NCI-H2081 treated with DMSO at 0.1 percent for 48 hours (cell line): ENCODE measurements at regions not wholly inside any gene's neighbourhood (a gene's known extent, or its start where the extent isn't known, plus 50 kb on each side); places are given as distances from the start of the nearest gene placed in this dataset.

ENCODE experiments used
- DNase-seq: peaks from one replicate; lab custom pipeline; 2025; lab: John Stamatoyannopoulos, UW

- no peak for DNase-seq
Observed at GRCh38 chr9:118414676-118415075, 710.5 kb downstream of the TLR4 start.

DNA sequence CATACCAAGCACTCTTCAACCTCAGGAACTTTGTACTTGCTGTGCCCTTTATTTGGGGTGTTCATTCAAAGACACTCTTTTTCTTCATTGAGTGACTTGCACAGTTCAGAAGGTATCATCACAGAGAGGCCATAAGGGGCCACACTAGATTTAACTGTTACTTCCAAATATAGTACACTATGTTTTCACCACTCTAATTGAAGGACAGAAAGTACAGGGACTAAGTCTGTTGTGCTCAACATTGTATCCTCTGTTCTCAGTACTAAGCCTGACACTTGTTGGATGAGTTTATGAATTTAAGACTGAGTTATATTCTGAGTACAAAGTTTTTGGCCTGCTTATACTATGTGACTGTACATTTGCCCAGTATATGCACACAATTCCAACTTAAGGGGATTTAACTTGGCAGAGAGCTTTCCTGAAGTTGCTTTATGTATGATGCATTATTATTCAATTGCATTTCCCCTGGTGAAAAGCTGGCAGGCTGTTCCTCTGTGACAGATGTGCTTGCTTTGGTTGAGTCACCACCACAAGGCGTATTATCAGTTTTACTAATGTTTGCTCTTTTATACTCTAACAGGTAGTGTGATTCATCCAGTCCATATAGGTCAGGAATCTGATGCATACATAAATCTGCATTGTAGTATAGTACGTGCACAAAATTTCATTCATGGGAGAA, 714.8 kb downstream of the TLR4 start:
- DNase-seq, result no peak

- no peak for DNase-seq
Observed at GRCh38 chr9:118419676-118420075, 715.5 kb downstream of the TLR4 start.

- DNase-seq, result no peak
Observed at GRCh38 chr9:118422508-118422907, 718.3 kb downstream of the TLR4 start.

DNA sequence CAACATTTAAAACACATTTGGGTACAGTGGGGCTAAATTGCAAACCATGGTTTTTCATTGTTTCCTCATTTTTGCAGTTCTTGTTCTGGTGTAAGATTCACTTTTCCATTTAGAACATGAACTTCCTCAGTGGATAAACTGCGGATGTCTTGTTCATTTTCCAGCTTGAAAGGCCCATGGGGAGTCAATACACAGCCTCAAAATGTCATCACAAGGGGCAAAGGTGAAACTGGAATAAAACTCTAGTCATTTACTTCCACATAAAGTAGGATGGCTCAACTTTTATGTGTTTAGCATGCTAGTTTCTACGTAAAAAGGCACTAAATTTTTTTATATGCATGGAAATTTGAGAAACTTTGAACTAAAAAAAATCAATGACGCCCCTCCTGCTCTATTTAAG, 718.8 kb downstream of the TLR4 start:
- no peak for DNase-seq

DNA sequence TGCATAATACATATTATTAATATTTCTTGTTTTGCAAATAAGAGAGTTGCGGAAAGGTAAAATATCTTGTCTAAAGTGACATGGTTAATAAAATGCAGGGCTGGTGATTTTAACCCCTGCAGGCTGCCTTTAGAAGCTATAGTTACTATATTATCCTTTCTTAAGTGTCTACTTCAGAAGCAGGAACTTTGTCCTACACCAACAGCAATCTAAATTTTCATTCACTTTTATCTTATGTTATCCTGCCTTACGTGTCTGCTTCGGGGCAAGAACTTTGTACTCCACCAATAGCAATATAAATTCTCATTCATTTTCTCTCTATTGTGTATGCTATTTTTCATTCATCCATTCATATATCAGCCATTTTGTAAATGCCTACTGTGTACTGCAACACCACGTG, 719.5 kb downstream of the TLR4 start:
- no peak for DNase-seq

DNA sequence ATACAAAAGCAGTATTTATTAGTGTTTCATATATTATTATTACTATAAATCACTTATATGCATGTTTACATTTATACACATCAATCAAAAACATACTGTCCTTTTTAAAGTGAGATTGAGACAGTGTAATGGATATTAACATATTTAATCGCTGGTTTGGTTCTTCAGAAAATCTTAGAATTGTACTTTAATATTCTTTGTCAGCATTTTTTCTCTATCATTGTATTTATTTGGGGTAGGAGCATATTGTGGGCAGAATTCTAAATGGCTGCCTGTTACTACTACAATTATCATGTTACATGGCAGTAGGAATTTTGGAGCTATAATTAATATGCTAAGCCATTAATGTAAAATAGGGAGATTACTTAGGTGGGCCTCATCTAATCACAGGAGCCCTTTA, 722.6 kb downstream of the TLR4 start:
- no peak for DNase-seq

DNA sequence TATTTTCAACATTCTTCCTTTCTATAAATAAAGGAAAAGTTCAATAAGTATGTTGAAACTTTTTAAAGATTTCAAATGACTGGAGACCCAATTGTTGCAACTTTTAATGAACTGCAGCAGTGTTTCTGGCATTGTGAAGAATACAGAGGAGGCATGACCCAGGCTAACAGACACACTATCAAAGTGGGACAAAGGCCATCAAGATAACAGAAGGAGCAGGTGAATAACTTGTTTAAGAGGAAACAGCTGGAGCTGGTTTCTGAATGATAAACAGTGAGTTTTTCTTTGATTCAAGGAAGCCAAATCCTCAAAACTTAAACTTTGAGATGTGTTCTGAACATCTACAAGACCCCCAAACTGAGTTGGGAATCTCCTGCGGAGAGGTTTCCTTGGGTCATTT, 734.6 kb downstream of the TLR4 start:
- DNase-seq, result no peak

- DNase-seq, result no peak
Observed at GRCh38 chr9:118439441-118439840, 735.2 kb downstream of the TLR4 start.

DNA sequence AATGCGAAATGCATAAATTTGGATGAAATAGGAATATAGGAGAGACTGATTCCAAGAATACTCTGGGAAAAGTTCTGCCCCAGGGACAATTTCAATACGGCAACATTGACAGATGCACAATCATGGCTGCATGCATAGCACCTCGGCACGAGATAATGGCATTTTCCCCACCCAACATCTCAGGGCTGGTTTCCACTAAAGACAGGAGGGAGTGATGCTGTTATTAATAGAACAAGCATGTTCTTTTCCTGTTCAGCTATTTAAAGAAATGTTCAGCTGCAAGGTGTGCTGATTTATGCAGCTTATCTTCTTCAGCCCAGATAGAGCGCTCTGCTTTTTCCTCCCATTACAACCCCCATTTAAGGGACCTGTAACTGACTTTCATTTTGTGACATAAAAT, 740.2 kb downstream of the TLR4 start:
- no peak for DNase-seq

DNA sequence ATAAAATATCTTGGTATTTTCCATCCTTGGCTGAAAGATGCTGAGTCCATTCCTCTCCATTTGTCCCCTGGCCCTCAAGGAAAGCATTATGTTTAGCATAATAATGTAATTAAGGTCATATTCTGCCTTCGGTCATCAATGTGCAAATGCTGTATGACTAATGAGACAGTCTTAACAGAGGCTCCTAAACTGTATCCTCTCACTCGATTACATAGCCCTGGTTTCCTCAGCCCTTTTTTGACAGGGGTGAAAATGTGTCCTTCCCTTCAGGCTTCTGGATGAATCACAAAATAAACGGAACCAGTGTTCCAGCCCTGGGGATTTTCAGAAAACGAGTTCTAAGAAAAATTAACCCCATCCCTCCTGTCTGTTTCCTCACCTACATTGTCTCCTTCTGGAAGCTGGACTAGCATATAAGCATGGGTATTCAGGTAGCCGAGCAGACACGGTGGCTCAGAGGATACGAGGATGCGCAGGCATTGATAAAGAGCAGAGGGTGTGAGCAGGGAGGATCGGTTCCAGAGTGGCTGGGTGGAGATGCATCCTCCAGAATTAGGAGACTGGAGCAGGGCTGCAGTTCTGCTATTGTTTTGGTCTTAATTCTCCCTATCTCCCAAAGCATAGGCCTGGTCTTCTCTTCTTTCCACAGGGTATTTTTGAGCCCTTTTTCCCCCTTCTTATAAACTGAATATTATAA, 742.9 kb downstream of the TLR4 start:
- no peak for DNase-seq

- no peak for DNase-seq
Observed at GRCh38 chr9:118449554-118449953, 745.4 kb downstream of the TLR4 start.

DNA sequence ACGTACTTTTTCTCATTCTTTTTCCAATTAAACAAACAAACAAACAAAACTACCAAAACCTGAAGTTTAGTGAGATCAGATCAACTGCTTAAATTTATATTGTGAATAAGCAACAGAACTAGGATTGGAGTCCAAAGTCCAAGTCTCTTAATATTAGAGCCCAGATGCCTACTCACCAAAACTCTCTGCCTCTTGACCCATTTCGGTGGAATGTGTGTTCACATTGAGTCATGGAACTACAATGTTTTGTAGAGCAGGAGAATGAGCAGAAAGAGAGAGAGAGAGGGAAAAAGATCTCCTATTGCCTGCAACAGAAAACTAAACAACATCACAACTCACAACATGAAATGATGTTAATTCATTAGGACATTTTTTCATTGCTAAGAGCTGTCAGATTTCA, 751.1 kb downstream of the TLR4 start:
- DNase-seq, result no peak

DNA sequence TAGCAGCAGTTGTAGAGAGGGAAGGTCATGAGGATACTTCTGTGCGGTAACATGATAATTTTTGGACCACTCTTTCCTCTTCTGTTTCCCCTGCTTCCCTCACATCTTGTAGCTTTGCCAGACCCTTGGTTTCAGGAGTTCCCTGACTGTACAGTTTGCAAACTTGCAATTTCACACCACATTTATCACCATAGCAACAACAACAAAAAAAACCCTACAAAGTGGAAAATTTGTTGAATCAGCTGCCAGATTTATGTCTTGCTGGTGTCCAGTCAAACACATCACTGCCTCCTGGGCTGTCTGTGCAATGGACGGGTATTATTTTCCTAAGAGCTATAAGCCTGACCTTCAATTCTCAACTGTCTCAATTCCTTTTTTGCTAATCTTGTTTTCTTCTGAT, 751.6 kb downstream of the TLR4 start:
- peak; percentile 69 for DNase-seq

GRCh38 chr9:118457171-118458000, 753.2 kb downstream of the TLR4 start:
- no peak for DNase-seq

DNA sequence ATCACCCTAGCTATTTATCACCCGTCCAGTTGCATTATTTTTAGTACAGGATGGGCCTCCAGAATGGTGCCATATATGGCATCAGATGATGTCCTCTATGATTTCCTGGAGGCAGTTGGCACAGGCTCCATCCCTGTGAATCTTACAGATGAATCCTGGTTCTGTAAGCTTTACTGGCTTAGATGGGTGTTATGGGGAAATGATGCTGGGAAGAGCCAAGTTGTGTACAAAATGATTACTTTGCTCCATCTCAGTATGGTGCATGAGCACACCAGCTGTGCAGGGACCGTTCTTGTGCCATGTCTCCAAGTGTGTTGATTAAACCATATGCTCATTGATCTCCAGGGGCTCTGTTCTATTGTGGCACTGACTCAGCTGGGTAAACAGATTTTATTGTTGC, 755.7 kb downstream of the TLR4 start:
- peak; percentile 89 for DNase-seq

DNA sequence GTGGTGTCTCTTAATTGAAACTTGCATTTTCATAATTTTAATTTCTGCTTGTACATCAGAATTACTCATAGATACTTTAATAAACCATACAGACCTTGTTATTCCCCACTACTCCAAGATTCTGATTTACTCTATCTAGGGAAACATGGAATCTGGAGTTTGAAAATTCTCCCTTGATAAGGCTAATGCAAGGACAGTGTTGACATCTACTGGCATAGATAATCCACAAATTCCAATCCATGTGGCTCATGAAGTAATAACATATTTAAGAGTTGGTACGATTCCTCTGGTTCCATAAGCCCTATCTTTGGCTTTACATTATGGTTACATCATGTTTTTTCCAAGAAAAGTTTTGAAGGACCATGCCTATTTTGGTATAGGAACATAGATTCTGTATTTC, 759.2 kb downstream of the TLR4 start:
- no peak for DNase-seq

GRCh38 chr9:118473521-118473920, 769.3 kb downstream of the TLR4 start:
- no peak for DNase-seq

DNA sequence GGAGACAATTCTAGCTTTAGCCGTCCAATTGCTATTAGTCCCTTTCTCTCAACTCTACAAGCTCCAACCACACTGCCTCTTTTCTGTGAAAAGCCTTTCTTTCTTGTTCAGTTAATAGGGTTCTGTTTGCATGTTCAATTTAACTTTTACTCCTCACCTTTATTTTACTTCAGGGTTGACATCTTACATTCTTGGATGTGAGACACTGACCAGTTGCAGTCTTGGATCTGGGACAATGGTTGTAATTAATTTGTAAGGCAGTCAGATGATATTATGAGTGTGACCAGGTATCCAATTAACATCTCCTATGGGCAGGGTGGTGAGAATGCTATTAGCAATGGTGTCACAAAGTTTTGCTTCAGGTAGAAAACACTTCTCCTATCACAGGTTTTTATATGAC, 774.5 kb downstream of the TLR4 start:
- DNase-seq, result no peak

DNA sequence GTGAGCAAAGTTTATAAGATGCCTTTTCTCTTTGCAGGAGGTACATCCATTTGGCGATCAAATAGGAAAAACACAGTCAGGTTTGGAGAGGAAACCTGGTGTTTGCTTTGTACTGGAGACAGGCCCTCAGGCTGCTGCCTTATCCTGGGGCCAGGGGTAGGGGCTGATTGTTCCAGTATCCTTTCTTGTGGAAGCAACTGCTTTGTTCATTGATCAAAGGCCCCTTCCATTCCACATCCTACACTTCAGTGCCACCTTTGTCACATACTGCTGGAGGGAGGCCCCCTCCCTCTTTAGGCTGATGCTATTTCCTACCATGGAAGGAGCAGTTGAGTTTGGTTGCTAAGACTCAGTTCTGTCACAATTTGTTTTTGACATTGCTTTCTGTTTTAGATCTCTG, 778.1 kb downstream of the TLR4 start:
- no peak for DNase-seq

DNA sequence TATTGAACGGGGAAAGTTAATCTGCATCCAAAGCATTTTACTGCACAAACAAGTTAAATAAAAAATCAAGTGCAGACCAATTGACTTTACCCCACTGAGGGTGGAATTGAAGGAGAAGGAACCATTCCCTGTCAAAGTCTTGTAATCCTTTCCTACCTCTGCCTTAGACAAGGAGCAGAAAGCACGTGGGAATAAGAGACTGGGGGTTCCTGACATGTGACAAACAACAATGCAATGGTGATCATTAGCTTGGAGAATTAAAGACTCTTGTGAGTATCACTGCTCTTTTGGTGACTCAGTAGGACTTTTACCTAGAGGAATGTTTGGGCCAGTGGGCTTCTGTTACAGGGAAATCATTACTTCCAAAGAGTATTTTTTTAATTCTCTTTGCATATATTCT, 779.5 kb downstream of the TLR4 start:
- no peak for DNase-seq

- DNase-seq, result no peak
Observed at GRCh38 chr9:118503236-118503635, 799.0 kb downstream of the TLR4 start.

DNA sequence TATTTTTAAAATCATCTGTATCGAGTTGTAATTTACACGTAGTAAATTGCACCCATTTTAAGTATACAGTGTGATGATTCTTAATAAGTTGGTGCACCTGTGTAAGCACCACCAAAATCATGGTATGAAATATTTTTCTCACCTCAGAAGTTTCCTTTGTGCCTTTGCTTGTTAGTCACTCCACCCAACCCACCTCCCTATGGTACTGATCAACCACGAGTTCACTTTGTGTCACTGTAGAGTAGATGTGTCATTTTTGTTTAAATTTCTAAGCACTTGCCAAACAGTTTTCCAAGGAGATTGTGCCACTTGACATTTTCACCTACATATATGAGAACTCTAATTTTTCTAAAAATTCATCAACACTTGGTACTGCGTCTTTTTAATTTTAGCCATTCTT, 806.5 kb downstream of the TLR4 start:
- no peak for DNase-seq
